ENCODE measurements at regions not wholly inside any gene's neighbourhood (a gene's known extent, or its start where the extent isn't known, plus 50 kb on each side); places are given as distances from the start of the nearest gene placed in this dataset.

- Histone ChIP-seq H3K79me2 (ENCODE audit: insufficient read depth, low read length) (no peaks in the 10 kb centered on the region), H3K9me2 (replicated peaks; ENCODE audit: low read depth, low read length) (no peaks in the 10 kb centered on the region), H3K4me1 (ENCODE audit: insufficient read depth, low read length, poor library complexity, severe bottlenecking) (no peaks in the 10 kb centered on the region), H3K27me3 (ENCODE audit: insufficient read depth, low read length, poor library complexity, severe bottlenecking) (no peaks in the 10 kb centered on the region), H3K4me2 (ENCODE audit: low read depth, low read length, poor library complexity, severe bottlenecking) (no peak overlapping the region), H4K20me1 (ENCODE audit: insufficient read depth, low read length, poor library complexity, severe bottlenecking) (no peaks in the 10 kb centered on the region), H3K4me3 (ENCODE audit: low read length, poor library complexity, severe bottlenecking) (no peak overlapping the region), H3F3A (ENCODE audit: low read depth) (no peaks in the 10 kb centered on the region), H3K36me3 (ENCODE audit: insufficient read depth, low read length) (no peaks in the 10 kb centered on the region), H2AFZ (ENCODE audit: low read length) (no peak overlapping the region), H3K9ac (ENCODE audit: low read depth, low read length, poor library complexity, severe bottlenecking) (no peak overlapping the region), H3K9me3 (ENCODE audit: insufficient read depth, low read depth, low read length) (no peaks in the 10 kb centered on the region; the same call in 1 of the 2 replicates)
- TF ChIP-seq EZH2phosphoT487 (IDR thresholded peaks at IDR 0.05; ENCODE audit: borderline replicate concordance) (no peak), CTCF (conservative IDR thresholded peaks at IDR 0.05; ENCODE audit: low read length) (no peak)
Observed at GRCh38 chr20:11366660-11367059, 551.0 kb upstream of the BTBD3 start.

- Histone ChIP-seq H3K79me2 (ENCODE audit: insufficient read depth, low read length) (no peaks in the 10 kb centered on the region), H3K9ac (ENCODE audit: low read depth, low read length, poor library complexity, severe bottlenecking) (no peak overlapping the region), H4K20me1 (ENCODE audit: insufficient read depth, low read length, poor library complexity, severe bottlenecking) (no peaks in the 10 kb centered on the region), H3K36me3 (ENCODE audit: insufficient read depth, low read length) (no peaks in the 10 kb centered on the region), H3F3A (ENCODE audit: low read depth) (no peaks in the 10 kb centered on the region), H3K4me1 (ENCODE audit: insufficient read depth, low read length, poor library complexity, severe bottlenecking) (no peaks in the 10 kb centered on the region), H3K4me2 (ENCODE audit: low read depth, low read length, poor library complexity, severe bottlenecking) (no peak overlapping the region), H3K27me3 (ENCODE audit: insufficient read depth, low read length, poor library complexity, severe bottlenecking) (no peaks in the 10 kb centered on the region), H3K9me3 (ENCODE audit: insufficient read depth, low read depth, low read length) (no peaks in the 10 kb centered on the region; the same call in 1 of the 2 replicates), H3K4me3 (ENCODE audit: low read length, poor library complexity, severe bottlenecking) (no peak overlapping the region), H3K9me2 (replicated peaks; ENCODE audit: low read depth, low read length) (no peaks in the 10 kb centered on the region), H2AFZ (ENCODE audit: low read length) (no peak overlapping the region)
- TF ChIP-seq EZH2phosphoT487 (IDR thresholded peaks at IDR 0.05; ENCODE audit: borderline replicate concordance) (no peak), CTCF (conservative IDR thresholded peaks at IDR 0.05; ENCODE audit: low read length) (no peak)
Observed at GRCh38 chr20:11368499-11368898, 549.2 kb upstream of the BTBD3 start.

DNA sequence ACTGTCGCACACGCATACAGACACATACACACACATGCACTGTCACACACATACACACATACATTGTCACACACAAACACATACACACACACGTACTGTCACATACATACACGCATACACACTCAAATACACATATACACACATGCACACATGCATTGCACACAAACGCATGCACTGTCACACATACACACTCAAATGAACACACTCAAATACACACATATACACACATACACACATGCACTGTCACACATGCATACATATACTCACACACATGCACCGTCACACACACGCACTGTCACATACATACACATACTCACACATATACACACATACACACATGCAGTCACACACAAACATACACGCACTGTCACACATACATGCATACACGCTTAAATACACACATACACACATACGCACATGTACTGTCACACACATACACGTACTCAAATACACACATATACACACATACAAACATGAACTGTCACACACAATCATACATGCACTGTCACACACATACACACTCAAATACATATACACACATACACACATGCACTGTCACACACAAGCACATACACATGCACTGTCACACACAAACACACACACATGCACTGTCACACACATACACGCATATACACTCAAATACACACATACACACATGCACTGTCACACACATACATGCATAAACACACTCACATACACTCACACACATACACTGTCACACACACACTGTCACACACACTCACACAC is 548.6 kb upstream of the BTBD3 start:
- Histone ChIP-seq H3K9ac (ENCODE audit: low read depth, low read length, poor library complexity, severe bottlenecking) (no peak overlapping the region), H3K9me2 (replicated peaks; ENCODE audit: low read depth, low read length) (no peaks in the 10 kb centered on the region), H3K27me3 (ENCODE audit: insufficient read depth, low read length, poor library complexity, severe bottlenecking) (no peaks in the 10 kb centered on the region), H3F3A (ENCODE audit: low read depth) (no peaks in the 10 kb centered on the region), H3K36me3 (ENCODE audit: insufficient read depth, low read length) (no peaks in the 10 kb centered on the region), H3K4me1 (ENCODE audit: insufficient read depth, low read length, poor library complexity, severe bottlenecking) (no peaks in the 10 kb centered on the region), H4K20me1 (ENCODE audit: insufficient read depth, low read length, poor library complexity, severe bottlenecking) (no peaks in the 10 kb centered on the region), H3K4me2 (ENCODE audit: low read depth, low read length, poor library complexity, severe bottlenecking) (no peak overlapping the region), H3K79me2 (ENCODE audit: insufficient read depth, low read length) (no peaks in the 10 kb centered on the region), H2AFZ (ENCODE audit: low read length) (no peak overlapping the region), H3K9me3 (ENCODE audit: insufficient read depth, low read depth, low read length) (no peaks in the 10 kb centered on the region; the same call in 1 of the 2 replicates), H3K4me3 (ENCODE audit: low read length, poor library complexity, severe bottlenecking) (no peak overlapping the region)
- TF ChIP-seq EZH2phosphoT487 (IDR thresholded peaks at IDR 0.05; ENCODE audit: borderline replicate concordance) (no peak), CTCF (conservative IDR thresholded peaks at IDR 0.05; ENCODE audit: low read length) (no peak)
